ENCODE measurements at regions not wholly inside any gene's neighbourhood (a gene's known extent, or its start where the extent isn't known, plus 50 kb on each side); places are given as distances from the start of the nearest gene placed in this dataset.

DNA sequence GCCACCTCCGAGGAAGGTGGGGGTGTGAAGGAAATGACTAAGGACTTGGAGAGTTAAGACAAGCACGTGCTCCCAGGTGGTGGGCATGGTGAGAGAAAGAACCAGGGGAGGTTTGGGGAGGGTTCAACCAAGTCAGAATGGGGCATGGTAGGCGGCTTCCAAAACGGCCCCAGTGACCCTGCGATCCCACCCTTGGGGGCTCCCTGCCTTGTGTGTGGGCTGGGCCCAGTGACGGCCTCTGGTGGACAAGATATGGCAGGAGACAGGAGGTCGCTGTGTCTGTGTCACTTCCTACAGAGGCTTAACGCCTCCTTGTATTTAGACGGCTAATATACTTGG lies 51.3 kb upstream of the IRX4 start:
- Mint-ChIP-seq H3K36me3 (ENCODE audit: insufficient read depth, unreplicated experiment) (peaks cover 18% of the 10 kb centered on the region), H3K27me3 (ENCODE audit: insufficient read depth, unreplicated experiment) (no peaks in the 10 kb centered on the region), H3K27ac (ENCODE audit: low read depth, unreplicated experiment) (no peak overlapping the region), H3K4me1 (ENCODE audit: insufficient read depth, unreplicated experiment) (peaks cover 20% of the 10 kb centered on the region), H3K9me3 (ENCODE audit: unreplicated experiment) (no peaks in the 10 kb centered on the region), H3K4me3 (ENCODE audit: unreplicated experiment) (no peak overlapping the region)
- no peak for DNase-seq (ENCODE audit: unreplicated experiment)
- intact Hi-C loops (cut with micrococcal nuclease): loop anchor here (10.0 kb wide), 1 partner anchor 101 kb away; no protein-coding TSS in a partner anchor
- ChIA-PET POLR2A (interaction anchor here (0.6 to 7.0 kb wide), 5 partner anchors 15 to 1424 kb away, joined by 3 to 69 read pairs (median 36); partner anchors contain the start of gene IRX4), CTCF (no interaction called here)
- BruUV-seq (replicated peaks): no TSS peak
- TF ChIP-seq, protein P1, sequence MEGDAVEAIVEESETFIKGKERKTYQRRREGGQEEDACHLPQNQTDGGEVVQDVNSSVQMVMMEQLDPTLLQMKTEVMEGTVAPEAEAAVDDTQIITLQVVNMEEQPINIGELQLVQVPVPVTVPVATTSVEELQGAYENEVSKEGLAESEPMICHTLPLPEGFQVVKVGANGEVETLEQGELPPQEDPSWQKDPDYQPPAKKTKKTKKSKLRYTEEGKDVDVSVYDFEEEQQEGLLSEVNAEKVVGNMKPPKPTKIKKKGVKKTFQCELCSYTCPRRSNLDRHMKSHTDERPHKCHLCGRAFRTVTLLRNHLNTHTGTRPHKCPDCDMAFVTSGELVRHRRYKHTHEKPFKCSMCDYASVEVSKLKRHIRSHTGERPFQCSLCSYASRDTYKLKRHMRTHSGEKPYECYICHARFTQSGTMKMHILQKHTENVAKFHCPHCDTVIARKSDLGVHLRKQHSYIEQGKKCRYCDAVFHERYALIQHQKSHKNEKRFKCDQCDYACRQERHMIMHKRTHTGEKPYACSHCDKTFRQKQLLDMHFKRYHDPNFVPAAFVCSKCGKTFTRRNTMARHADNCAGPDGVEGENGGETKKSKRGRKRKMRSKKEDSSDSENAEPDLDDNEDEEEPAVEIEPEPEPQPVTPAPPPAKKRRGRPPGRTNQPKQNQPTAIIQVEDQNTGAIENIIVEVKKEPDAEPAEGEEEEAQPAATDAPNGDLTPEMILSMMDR (IDR thresholded peaks at IDR 0.05; ENCODE audit: unreplicated experiment): no peak

DNA sequence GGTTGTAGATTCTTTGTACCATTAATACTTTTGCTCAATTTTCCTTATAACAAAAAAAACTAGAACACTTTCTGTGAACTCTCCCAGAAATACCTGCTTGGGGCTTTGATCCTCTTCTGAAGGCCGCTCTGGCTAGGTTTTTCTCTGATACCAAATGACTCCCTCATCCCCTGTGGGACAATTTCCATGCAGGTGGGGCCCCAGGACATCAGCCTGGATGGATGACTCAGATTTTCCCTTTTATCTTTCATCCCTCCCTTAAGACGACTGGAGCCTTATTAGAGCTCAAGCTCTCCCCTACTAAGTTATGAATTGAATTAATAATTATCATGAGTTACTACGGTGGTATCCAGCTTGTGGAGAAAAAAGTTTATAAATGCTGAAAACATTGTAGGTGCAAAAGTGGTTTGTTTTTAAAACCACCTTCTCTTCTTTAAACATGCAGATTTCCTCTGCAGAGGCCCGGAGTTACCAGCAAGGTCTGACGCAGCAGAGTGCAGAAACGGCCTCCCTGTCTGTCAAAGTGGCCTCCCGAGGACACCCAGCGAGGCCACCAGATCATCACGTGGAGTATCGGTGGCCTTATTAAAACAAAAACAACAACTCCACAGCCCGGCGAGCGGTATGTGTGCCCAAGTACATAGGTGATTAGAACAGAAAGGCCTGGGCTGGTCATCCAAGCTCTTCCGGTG lies 50.8 kb upstream of the IRX4 start:
- H3K4me1 Mint-ChIP-seq (ENCODE audit: insufficient read depth, unreplicated experiment): peaks cover 20% of the 10 kb centered on the region
- CTCF ChIA-PET: interaction anchor here (0.8 kb wide), 1 partner anchor 12 kb away, joined by 5 read pairs; no protein-coding TSS in a partner anchor

More for the DNA sequence above, 50.8 kb upstream of the IRX4 start:
- H3K4me3 Mint-ChIP-seq (ENCODE audit: unreplicated experiment): no peak overlapping the region
- POLR2A ChIA-PET: interaction anchor here (0.6 to 7.0 kb wide), 6 partner anchors 16 to 1423 kb away, joined by 3 to 69 read pairs (median 23); partner anchors contain the start of genes IRX4, MRPL36 and NDUFS6
- TF ChIP-seq, protein P1 (IDR thresholded peaks at IDR 0.05; ENCODE audit: unreplicated experiment): no peak
- no peaks in the 10 kb centered on the region for H3K27me3 Mint-ChIP-seq (ENCODE audit: insufficient read depth, unreplicated experiment)
- no peaks in the 10 kb centered on the region for H3K9me3 Mint-ChIP-seq (ENCODE audit: unreplicated experiment)
- peaks cover 18% of the 10 kb centered on the region for H3K36me3 Mint-ChIP-seq (ENCODE audit: insufficient read depth, unreplicated experiment)
- H3K27ac Mint-ChIP-seq (ENCODE audit: low read depth, unreplicated experiment): no peak overlapping the region
- no TSS peak for BruUV-seq (replicated peaks)
- DNase-seq (ENCODE audit: unreplicated experiment): no peak
- intact Hi-C loops (cut with micrococcal nuclease): loop anchor here (10.0 kb wide), 1 partner anchor 101 kb away; no protein-coding TSS in a partner anchor

Measured in MCF 10A (cell line).